Lung (tissue), 11 donors: ENCODE measurements at regions not wholly inside any gene's neighbourhood (a gene's known extent, or its start where the extent isn't known, plus 50 kb on each side); places are given as distances from the start of the nearest gene placed in this dataset.

ENCODE experiments used
- ATAC-seq: fragments of 200-7000 bp; cut with Tn5 transposase; one replicate; pipeline ENCODE4 v1.9.1; 2020; ENCODE audit warnings: moderate number of reproducible peaks; ENCODE audit not compliant: insufficient read depth, low FRiP score
- DNase-seq, 3 donors: peaks; one replicate each; pipeline ENCODE4 v3.0.0-alpha.2; 2013 to 2017
- H3K27ac ChIP-seq, 2 donors: one replicate each; pipeline ENCODE4 v1.5.1; 2013; ENCODE audit warnings: mild to moderate bottlenecking in 2 of 2, moderate library complexity in 2 of 2, control low read depth in 1 of 2, inconsistent platforms in 1 of 2, low read depth in 1 of 2, low read length in 1 of 2
- H3K27me3 ChIP-seq, 3 donors: one replicate each; pipeline ENCODE4 v1.5.1; 2013; ENCODE audit warnings: low read length in 2 of 3; ENCODE audit not compliant: control insufficient read depth in 3 of 3, insufficient read depth in 3 of 3
- H3K36me3 ChIP-seq, 4 donors: one replicate each; pipeline ENCODE4 v1.5.1; 2013; ENCODE audit warnings: low read length in 4 of 4, mild to moderate bottlenecking in 1 of 4, moderate library complexity in 1 of 4; ENCODE audit not compliant: control insufficient read depth in 4 of 4, insufficient read depth in 4 of 4
- H3K4me1 ChIP-seq, 5 donors: one replicate each; pipeline ENCODE4 v1.5.1; 2013; ENCODE audit warnings: low read length in 5 of 5, mild to moderate bottlenecking in 2 of 5, moderate library complexity in 1 of 5; ENCODE audit not compliant: control insufficient read depth in 5 of 5, insufficient read depth in 5 of 5
- H3K4me3 ChIP-seq: one replicate; pipeline ENCODE4 v1.5.1; 2013; ENCODE audit warnings: mild to moderate bottlenecking, control low read depth, moderate library complexity
- H3K9ac ChIP-seq, 2 donors: one replicate each; pipeline ENCODE4 v1.5.1; 2013; ENCODE audit warnings: low read length in 2 of 2, control low read depth in 1 of 2; ENCODE audit not compliant: insufficient read depth in 1 of 2
- H3K9me3 ChIP-seq, 4 donors: one replicate each; pipeline ENCODE4 v1.5.1; 2013; ENCODE audit warnings: low read length in 3 of 4, mild to moderate bottlenecking in 1 of 4, moderate library complexity in 1 of 4; ENCODE audit not compliant: control insufficient read depth in 4 of 4, insufficient read depth in 3 of 4
- WGBS, 2 donors: extraction: QIAGEN DNeasy Blood & Tissue Kit; methylation state at CpG; one replicate each; pipeline ENCODE4 v1.1.7; 2013; 5-methylcytosine and 5-hydroxymethylcytosine counted together
- TF ChIP-seq, protein P1 (sequence below): IDR thresholded peaks from 2 replicates; pipeline ENCODE4 v1.5.1; 2012; ENCODE audit warnings: mild to moderate bottlenecking; ENCODE audit errors: control extremely low read depth, extremely low read depth
- donor health status: control.
- donor health status: control.
- donor health status: Bipolar disorder and iron deficiency.
- donor health status: healthy.
- donor health status: DM: yes; HTN: yes; CAD: no.

DNA sequence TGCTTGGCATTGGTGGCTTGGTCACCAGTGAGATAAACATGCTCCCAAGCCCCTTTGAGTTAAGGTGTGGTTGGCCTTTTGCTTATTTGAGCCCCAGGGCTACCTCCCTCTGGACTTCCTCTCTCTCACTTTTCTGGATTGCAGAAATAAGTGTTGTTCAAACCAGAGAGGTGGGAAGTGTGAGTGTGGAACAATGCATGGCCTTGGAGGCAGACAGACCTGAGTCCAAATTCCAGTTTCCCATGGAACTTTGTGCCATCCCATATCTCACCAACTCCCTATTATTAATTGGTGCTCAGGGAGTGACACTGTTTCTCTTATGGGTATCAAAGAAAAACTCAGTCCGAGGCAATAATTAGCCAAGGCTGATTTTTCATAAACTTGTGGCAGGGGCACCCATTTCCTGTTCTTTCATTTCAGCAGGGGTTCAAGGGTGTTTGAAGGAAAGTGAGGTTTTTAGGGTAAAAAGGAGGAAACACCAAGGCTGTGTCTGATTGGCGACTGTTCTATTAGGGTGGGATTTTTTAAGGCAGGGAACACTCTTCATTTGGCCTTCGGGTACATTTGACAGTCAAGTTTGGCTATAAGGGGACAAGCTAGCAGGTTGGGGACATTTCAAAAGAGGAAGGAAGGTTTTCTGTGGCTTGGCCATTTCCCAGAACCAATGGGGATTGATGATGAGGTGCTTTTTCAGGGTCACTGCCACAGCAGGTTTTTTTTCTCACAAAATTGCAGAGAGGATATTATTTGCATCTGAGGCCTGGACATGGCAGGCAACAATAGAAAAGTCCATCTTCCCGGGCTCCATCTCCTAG, 148.8 kb upstream of the NPY start:
- H3K36me3 ChIP-seq: no peaks in the 10 kb centered on the region
- no peak overlapping the region for H3K27ac ChIP-seq
- ATAC-seq: no peak
- TF ChIP-seq, protein P1, sequence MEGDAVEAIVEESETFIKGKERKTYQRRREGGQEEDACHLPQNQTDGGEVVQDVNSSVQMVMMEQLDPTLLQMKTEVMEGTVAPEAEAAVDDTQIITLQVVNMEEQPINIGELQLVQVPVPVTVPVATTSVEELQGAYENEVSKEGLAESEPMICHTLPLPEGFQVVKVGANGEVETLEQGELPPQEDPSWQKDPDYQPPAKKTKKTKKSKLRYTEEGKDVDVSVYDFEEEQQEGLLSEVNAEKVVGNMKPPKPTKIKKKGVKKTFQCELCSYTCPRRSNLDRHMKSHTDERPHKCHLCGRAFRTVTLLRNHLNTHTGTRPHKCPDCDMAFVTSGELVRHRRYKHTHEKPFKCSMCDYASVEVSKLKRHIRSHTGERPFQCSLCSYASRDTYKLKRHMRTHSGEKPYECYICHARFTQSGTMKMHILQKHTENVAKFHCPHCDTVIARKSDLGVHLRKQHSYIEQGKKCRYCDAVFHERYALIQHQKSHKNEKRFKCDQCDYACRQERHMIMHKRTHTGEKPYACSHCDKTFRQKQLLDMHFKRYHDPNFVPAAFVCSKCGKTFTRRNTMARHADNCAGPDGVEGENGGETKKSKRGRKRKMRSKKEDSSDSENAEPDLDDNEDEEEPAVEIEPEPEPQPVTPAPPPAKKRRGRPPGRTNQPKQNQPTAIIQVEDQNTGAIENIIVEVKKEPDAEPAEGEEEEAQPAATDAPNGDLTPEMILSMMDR: no peak
- peaks cover 0 to 2% (median 0%) of the 10 kb centered on the region in 4 donors for H3K9me3 ChIP-seq
- no peak overlapping the region for H3K9ac ChIP-seq
- DNase-seq: no peak
- H3K4me1 ChIP-seq: peaks cover 0 to 12% (median 0%) of the 10 kb centered on the region in 5 donors
- 51 to 52% methylated on average over 4 of the region's 4 CpGs for WGBS, 2 donors
- H3K27me3 ChIP-seq: no peaks in the 10 kb centered on the region
- no peak overlapping the region for H3K4me3 ChIP-seq

DNA sequence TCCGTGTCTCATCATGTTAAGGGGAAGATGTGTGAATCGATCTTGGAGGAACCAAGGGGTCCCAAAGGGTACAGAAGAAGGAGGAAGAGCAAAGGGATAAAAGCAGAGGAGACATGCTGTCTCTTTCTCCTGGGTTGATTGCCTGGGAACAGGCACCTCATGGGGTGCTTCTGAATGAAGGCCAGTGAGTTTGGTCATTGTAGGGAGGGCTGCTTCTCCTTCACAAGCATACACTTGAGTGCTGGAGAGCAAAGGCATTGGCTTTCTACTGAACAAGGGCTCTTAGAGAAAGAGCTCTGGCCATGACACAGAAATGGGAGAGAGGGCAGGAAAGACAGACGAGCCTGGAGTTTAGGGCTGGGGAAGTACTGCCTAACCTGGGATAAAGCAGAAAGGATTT, 146.7 kb upstream of the NPY start:
- TF ChIP-seq, protein P1: no peak
- peaks cover 0 to 12% (median 0%) of the 10 kb centered on the region in 5 donors for H3K4me1 ChIP-seq
- no peaks in the 10 kb centered on the region for H3K36me3 ChIP-seq

DNA sequence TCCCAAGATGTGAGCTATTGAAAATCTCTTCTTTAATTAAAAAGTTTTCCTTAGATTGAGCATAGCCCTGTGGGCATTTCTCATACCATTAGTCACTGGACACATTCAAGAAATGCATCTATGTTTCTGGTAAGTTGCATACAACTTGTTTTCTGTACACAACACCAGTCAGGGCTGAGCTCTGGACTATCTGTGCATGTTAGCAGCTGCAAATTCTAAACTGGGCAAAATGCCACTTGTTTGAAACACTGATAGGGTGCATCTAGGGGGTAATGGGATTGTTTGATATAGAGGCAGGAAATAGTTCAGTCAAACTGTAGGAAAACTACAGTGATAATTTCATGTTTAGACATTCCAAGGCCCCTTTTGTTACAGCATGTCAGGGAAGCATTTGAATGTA, 145.6 kb upstream of the NPY start:
- ATAC-seq: no peak
- Histone ChIP-seq H3K9me3 (peaks cover 0 to 4% (median 0%) of the 10 kb centered on the region in 4 donors), H3K4me1 (peaks cover 0 to 12% (median 0%) of the 10 kb centered on the region in 5 donors), H3K36me3 (no peaks in the 10 kb centered on the region), H3K27me3 (no peaks in the 10 kb centered on the region), H3K4me3 (no peak overlapping the region), H3K9ac (no peak overlapping the region), H3K27ac (no peak overlapping the region)
- DNase-seq: peak; percentile 69 to 95 (median 93)
- TF ChIP-seq, protein P1: no peak

More for the DNA sequence above, 146.7 kb upstream of the NPY start:
- no peaks in the 10 kb centered on the region for H3K27me3 ChIP-seq
- WGBS, 2 donors: 64 to 79% methylated on average over 3 of the region's 3 CpGs
- no peak overlapping the region for H3K27ac ChIP-seq
- H3K9ac ChIP-seq: no peak overlapping the region
- ATAC-seq: no peak
- H3K9me3 ChIP-seq: peaks cover 0 to 4% (median 0%) of the 10 kb centered on the region in 4 donors
- no peak overlapping the region for H3K4me3 ChIP-seq
- no peak for DNase-seq
